22Rv1 (cell line): ENCODE measurements at regions not wholly inside any gene's neighbourhood (a gene's known extent, or its start where the extent isn't known, plus 50 kb on each side); places are given as distances from the start of the nearest gene placed in this dataset.

Experiments
- ZFX ChIP-seq: fragments of 450-650 bp; IDR thresholded peaks from 2 replicates; pipeline ENCODE4 v1.6.1; 2017; ENCODE audit warnings: antibody characterized with exemption, borderline replicate concordance
- TF ChIP-seq, protein P1 (sequence below): fragments of 450-650 bp; IDR thresholded peaks from 2 replicates; pipeline ENCODE4 v1.5.1; 2017; ENCODE audit warnings: mild to moderate bottlenecking

DNA sequence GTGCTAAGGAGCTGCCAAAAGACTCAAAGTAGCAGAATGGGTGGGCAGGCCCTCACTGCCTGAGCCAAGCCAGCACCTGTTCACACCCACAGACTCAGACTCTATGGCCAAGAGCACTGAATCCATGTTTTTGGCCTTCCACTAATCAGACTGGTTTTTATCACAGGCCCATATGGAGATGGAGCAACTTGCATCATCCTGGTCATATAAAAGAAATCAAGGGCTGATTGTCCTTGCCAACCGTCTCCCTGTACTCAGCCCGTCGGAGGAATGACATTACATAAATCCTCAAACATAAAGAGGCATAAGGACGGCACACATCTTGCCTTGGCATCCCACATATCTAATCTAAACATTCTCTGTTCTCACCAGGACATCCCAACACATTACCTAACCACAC lies 66.7 kb downstream of the MARCHF4 start:
- TF ChIP-seq, protein P1, sequence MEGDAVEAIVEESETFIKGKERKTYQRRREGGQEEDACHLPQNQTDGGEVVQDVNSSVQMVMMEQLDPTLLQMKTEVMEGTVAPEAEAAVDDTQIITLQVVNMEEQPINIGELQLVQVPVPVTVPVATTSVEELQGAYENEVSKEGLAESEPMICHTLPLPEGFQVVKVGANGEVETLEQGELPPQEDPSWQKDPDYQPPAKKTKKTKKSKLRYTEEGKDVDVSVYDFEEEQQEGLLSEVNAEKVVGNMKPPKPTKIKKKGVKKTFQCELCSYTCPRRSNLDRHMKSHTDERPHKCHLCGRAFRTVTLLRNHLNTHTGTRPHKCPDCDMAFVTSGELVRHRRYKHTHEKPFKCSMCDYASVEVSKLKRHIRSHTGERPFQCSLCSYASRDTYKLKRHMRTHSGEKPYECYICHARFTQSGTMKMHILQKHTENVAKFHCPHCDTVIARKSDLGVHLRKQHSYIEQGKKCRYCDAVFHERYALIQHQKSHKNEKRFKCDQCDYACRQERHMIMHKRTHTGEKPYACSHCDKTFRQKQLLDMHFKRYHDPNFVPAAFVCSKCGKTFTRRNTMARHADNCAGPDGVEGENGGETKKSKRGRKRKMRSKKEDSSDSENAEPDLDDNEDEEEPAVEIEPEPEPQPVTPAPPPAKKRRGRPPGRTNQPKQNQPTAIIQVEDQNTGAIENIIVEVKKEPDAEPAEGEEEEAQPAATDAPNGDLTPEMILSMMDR, result no peak
- TF ChIP-seq ZFX, result no peak
